ENCODE measurements at regions not wholly inside any gene's neighbourhood (a gene's known extent, or its start where the extent isn't known, plus 50 kb on each side); places are given as distances from the start of the nearest gene placed in this dataset.

GRCh38 chr15:69505956-69506556, 53.4 kb downstream of the RPLP1 start:
- DNase-seq = no peak

GRCh38 chr15:69508659-69509058, 56.0 kb downstream of the RPLP1 start:
- no peak for DNase-seq

GRCh38 chr15:69509131-69509530, 56.5 kb downstream of the RPLP1 start:
- DNase-seq = no peak

GRCh38 chr15:69510556-69510955, 57.9 kb downstream of the RPLP1 start:
- DNase-seq = no peak

- DNase-seq = no peak
Observed at GRCh38 chr15:69511015-69511414, 58.4 kb downstream of the RPLP1 start.

- no peak for DNase-seq
Observed at GRCh38 chr15:69511716-69512340, 59.2 kb downstream of the RPLP1 start.

GRCh38 chr15:69513450-69513960, 60.9 kb downstream of the RPLP1 start:
- no peak for DNase-seq

- DNase-seq = no peak
Observed at GRCh38 chr15:69513986-69514385, 61.4 kb downstream of the RPLP1 start.

GRCh38 chr15:69515508-69515907, 62.9 kb downstream of the RPLP1 start:
- no peak for DNase-seq

- no peak for DNase-seq
Observed at GRCh38 chr15:69515926-69516325, 63.3 kb downstream of the RPLP1 start.

- DNase-seq = no peak
Observed at GRCh38 chr15:69517052-69517451, 64.4 kb downstream of the RPLP1 start.

GRCh38 chr15:69518806-69519205, 66.2 kb downstream of the RPLP1 start:
- DNase-seq = no peak

GRCh38 chr15:69520067-69520466, 67.4 kb downstream of the RPLP1 start:
- DNase-seq = no peak

GRCh38 chr15:69522361-69522760, 69.7 kb downstream of the RPLP1 start:
- DNase-seq = no peak

- DNase-seq = peak; percentile 31 to 86
Observed at GRCh38 chr15:69523010-69524001, 70.7 kb downstream of the RPLP1 start.

- peak in 1 of 2 experiments; percentile 19 for DNase-seq
Observed at GRCh38 chr15:69524296-69524695, 71.7 kb downstream of the RPLP1 start.

- DNase-seq = no peak
Observed at GRCh38 chr15:69524814-69525213, 72.2 kb downstream of the RPLP1 start.

- no peak for DNase-seq
Observed at GRCh38 chr15:69525543-69525942, 72.9 kb downstream of the RPLP1 start.

GRCh38 chr15:69526081-69527061, 73.8 kb downstream of the RPLP1 start:
- no peak for DNase-seq

- no peak for DNase-seq
Observed at GRCh38 chr15:69529141-69529540, 76.5 kb downstream of the RPLP1 start.

GRCh38 chr15:69529961-69530633, 77.5 kb downstream of the RPLP1 start:
- DNase-seq = no peak

Data from NCI-H526 (cell line).